ENCODE measurements at regions not wholly inside any gene's neighbourhood (a gene's known extent, or its start where the extent isn't known, plus 50 kb on each side); places are given as distances from the start of the nearest gene placed in this dataset.

- no peak for TF ChIP-seq POLR2A (IDR thresholded peaks at IDR 0.05)
- TF ChIP-seq CTCF (IDR thresholded peaks at IDR 0.05), result no peak
- TF ChIP-seq POLR2AphosphoS5 (IDR thresholded peaks at IDR 0.05), result no peak
- no peak for TF ChIP-seq EP300 (IDR thresholded peaks at IDR 0.05)
These were observed 1120.6 kb downstream of the SORCS1 start for GRCh38 chr10:106043863-106044262.
